Astrocyte of the cerebellum (primary cell): ENCODE measurements at regions not wholly inside any gene's neighbourhood (a gene's known extent, or its start where the extent isn't known, plus 50 kb on each side); places are given as distances from the start of the nearest gene placed in this dataset.

Source experiments
- DNase-seq: peaks from one replicate; pipeline ENCODE4 v3.0.0-alpha.2; 2011; ENCODE audit warnings: low read depth
- H3K4me3 ChIP-seq: 2 replicates; pipeline ENCODE4 v1.5.1; 2011; ENCODE audit warnings: mild to moderate bottlenecking, low read depth, low read length, moderate library complexity
- in situ Hi-C: cut with HindIII; loops from 2 replicates; pipeline ENCODE4 v1.10.0; 2017; ENCODE audit warnings: low sequenced_read_pairs
- TF ChIP-seq, protein P1 (sequence below): IDR thresholded peaks from 2 replicates; pipeline ENCODE4 v1.5.1; 2012; ENCODE audit warnings: low read length, low read depth, moderate library complexity, mild to moderate bottlenecking; ENCODE audit errors: missing control alignments

DNA sequence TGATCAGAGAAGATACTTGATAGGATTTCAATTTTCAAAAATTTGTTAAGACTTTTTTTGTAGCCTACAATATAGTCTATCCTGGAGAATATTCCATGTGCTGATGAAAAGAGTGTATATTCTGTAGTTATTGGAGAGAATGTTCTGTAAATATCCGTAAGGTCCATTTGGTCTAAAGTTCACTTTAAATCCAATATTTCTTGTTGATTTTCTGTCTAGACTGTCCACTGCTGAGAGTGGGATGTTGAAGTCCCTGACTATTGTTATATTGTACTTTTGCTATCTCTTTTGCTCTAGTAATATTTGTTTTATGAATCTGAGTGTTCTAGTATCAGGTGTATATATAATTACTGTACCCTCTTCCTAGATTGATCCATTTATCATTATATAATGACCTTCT, 406.2 kb upstream of the CNTN4 start:
- TF ChIP-seq, protein P1, sequence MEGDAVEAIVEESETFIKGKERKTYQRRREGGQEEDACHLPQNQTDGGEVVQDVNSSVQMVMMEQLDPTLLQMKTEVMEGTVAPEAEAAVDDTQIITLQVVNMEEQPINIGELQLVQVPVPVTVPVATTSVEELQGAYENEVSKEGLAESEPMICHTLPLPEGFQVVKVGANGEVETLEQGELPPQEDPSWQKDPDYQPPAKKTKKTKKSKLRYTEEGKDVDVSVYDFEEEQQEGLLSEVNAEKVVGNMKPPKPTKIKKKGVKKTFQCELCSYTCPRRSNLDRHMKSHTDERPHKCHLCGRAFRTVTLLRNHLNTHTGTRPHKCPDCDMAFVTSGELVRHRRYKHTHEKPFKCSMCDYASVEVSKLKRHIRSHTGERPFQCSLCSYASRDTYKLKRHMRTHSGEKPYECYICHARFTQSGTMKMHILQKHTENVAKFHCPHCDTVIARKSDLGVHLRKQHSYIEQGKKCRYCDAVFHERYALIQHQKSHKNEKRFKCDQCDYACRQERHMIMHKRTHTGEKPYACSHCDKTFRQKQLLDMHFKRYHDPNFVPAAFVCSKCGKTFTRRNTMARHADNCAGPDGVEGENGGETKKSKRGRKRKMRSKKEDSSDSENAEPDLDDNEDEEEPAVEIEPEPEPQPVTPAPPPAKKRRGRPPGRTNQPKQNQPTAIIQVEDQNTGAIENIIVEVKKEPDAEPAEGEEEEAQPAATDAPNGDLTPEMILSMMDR = no peak
- in situ Hi-C loops = no loop called here

DNA sequence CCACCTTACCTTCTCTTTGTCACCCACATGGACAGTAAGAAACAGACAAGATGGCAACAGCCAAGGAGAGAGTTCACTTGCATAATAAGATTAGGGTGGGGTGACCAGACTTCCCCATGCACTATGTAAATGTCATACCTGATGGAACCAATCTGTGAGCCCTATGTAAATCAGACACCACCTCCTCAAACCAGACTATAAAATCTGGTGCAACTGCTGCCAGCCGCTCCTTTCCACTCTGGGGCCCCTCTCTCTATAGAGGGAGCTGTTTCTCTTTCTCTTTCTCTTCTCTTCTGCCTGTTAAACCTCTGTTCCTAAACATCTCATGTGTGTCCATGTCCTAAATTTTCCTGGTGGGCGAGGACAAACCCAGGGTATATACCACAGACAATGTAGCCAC, 405.5 kb upstream of the CNTN4 start:
- no peak overlapping the region for H3K4me3 ChIP-seq
- TF ChIP-seq, protein P1 = no peak
- no peak for DNase-seq
- in situ Hi-C loops = no loop called here

More for the DNA sequence above, 406.2 kb upstream of the CNTN4 start:
- DNase-seq = no peak
- H3K4me3 ChIP-seq = no peak overlapping the region

DNA sequence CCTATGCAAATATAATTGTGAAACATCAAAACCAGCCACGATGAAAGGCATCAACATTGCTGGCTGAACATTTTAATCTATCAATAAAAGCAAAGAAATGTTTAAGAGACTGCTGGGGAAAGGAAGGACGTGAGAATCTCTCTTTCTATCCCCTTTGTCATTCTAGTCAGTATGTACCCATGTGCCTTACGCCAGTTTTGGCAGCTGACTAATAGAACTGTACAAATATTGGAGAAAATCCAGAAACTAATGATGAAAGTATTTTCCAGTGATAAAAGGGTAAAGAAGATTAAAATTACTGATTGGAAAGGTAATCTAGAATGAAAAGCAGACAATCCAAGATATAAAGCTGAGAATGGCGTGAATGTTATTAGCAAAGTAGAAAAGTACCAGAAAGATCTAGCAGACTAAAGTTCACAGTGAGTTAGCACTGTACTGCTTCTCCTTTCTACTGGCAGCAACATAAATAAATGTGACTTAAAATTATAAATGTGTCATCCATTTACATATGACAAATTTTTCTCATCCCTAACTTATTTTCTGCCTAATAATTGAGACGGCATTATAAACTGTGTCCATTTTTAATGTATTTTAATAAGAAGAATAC, 401.9 kb upstream of the CNTN4 start:
- no peak for DNase-seq
- TF ChIP-seq, protein P1 = no peak
- no peak overlapping the region for H3K4me3 ChIP-seq
- in situ Hi-C loops = no loop called here

DNA sequence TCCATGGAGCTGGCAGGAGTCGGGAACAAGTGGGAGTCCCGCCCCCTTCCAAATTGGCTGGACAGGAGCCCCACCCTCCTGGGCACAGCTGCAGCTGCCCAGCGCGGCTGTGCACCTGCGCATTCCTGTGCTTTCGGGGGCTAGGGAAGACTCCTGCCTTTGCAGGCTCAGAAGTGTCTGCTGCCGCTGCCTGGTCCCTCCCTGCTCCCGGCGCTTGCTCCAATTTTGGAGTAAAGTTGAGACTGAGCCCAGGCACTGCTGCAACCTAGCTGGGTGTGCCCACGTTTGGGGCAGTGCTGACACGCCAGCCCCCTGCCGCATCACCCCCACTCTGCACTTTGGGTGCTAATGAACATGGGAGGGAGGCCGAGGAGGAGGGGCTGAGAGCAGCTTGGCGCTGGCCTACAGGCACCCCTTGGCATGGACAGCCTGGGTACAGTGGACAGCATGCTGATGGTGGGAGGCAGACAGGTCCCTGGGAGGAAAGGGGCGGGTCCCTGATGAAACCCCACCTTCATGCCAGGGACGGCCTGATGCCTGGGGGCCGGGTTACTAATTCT, 399.2 kb upstream of the CNTN4 start:
- TF ChIP-seq, protein P1 = no peak
- in situ Hi-C loops = no loop called here
- DNase-seq = no peak
- H3K4me3 ChIP-seq = no peak overlapping the region

DNA sequence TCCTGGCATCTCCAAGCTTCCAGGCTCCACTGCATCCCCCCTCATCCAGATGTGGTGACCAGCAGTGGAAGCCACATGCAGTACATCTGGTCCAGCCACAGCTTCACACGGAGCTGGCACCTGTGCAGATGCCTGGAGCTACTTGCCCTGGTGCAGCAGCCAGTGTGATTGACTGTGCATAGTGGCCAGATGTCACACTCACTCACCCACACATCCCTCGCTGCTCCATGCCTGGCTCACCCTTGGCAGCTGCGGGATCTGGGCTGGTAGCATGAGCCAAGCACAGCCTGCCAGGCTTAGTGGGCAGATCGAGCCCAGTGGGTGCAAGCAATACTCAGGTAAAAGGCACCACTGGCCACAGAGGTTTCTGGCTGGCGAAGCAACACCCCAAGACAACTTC, 398.0 kb upstream of the CNTN4 start:
- H3K4me3 ChIP-seq = no peak overlapping the region
- no peak for DNase-seq
- in situ Hi-C loops = no loop called here
- TF ChIP-seq, protein P1 = no peak

DNA sequence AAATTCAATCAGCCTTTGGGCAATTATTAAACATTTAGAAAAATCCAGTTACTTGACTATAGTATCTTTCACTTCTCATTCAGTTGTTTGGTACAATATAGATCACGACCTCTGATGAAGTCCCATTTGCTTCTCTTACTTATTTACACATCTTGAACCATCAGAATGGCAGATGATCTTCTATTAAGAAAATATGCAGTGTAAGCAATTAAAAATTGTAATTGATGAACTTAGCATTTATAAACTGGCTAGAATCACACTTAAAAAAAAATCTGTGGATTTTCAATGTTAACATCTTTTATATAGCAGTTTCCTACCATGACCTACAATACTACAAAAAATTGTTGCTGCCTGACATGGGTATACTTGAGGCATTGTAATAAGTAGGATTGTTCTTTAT, 395.5 kb upstream of the CNTN4 start:
- no peak for DNase-seq
- in situ Hi-C loops = no loop called here
- H3K4me3 ChIP-seq = no peak overlapping the region
- TF ChIP-seq, protein P1 = no peak

DNA sequence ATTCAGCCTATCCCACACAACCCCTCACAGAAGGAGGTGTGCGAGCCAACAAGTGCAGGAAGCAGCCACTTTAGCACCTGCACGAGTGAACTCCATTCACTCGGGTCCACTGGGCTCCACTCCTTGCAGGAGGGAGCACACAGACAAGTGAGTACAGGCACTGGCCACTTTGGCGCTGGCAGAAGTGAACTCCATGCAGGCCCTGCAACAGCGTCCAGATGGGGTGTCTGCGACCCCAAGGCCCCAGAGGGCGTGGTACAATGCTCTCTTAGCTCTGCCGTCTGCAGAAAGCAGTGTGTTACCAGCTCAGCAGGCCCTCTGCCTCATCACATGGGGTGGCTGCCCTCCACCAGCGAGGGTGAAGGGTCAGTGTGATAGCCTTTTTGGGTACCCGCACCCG, 388.0 kb upstream of the CNTN4 start:
- in situ Hi-C loops = no loop called here
- no peak for DNase-seq
- TF ChIP-seq, protein P1 = no peak
- H3K4me3 ChIP-seq = no peak overlapping the region
